ENCODE measurements at regions not wholly inside any gene's neighbourhood (a gene's known extent, or its start where the extent isn't known, plus 50 kb on each side); places are given as distances from the start of the nearest gene placed in this dataset.

DNA sequence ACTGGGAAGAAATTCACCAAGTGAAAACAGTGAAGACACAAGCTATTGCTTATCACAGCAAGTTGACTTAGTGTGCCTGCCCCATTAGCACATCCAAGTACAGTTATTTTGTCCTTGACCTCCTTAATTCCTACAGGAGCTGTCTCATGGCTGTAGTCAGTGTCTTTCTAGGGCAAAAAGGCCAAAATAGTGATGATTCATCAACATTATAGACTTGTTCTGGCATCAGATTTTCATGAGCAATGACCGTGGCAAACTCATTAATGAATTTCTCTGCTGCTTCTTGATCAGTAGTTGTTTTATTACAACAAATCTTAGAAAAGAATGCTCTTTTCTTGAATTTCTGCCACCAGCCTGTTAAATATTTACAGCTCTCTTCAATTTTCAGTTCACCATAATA lies 1169.3 kb upstream of the DDX18 start:
- DNase-seq (ENCODE audit: low read depth), result no peak

- no peak for DNase-seq (ENCODE audit: low read depth)
These were observed 1145.8 kb upstream of the DDX18 start for GRCh38 chr2:116668691-116669090.

- peak; percentile 1 for DNase-seq (ENCODE audit: low read depth)
These were observed 1144.7 kb upstream of the DDX18 start for GRCh38 chr2:116669782-116670181.

DNA sequence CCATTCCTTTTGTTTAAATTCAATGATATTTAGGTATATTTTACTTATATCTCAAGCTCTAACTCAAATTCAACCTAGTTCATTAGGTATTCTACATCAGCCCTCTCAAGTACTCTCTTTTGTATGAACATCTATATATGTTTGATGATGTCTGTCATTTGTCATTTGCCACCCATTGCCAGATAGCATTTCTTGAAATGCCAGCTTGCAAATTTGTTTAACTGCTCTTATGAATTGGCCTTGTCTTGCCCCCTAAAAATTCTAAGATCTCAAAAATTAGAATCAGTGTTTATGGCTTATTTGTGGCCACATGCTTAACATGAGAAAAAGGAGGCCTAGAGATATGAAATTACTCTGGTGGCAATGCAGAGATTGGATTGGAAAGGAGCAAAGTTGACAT lies 1140.3 kb upstream of the DDX18 start:
- DNase-seq (ENCODE audit: low read depth), result no peak

DNA sequence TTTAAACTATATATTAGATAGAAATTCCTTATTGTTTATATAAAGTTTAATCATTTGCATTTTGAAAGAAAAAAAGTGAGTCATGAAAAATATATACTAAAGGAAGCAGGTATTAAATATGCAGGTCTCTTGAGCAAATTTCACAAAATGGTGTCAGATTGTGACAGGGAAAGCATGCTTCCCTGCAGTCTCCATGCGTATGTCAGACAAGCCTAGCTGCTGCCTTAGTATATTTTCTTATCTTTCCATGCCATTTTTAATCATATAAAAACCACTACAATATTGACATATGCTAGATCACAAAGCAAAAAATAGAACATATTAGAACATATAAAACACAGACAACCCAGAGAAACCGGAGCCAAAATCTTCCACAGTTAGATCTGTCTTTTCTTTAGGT lies 1137.7 kb upstream of the DDX18 start:
- DNase-seq (ENCODE audit: low read depth), result no peak

DNA sequence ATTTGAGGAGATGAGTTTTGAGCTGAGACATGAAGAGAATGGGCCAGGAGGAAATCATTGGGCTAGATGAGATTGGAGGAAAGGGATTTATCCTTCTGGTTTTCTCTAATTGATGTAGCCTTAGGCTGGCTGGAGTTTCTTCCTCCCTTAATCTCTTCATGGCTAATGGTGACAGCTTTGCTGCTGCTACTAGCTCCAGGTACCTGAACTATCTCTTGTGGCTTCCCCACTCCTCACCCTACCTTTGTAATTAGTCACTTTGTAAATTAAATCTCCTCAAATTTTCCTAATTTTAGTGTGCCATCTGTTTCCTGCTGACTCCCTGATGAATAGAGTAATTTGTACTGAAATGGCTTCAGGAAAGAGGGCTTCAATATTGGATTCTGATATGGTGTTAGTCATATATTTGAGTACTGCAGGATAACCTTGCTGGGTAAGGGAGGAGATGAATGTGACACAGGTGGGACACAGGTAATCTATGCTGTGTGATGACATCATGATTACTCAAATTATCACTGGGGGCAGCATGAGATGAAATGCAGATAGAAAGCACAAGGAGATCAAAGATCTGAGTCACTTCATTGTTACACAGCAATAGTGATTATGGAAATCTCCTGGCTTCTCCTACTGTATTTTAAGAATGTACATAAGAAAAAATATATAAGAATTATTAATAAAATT lies 1134.1 kb upstream of the DDX18 start:
- DNase-seq (ENCODE audit: low read depth), result no peak

DNA sequence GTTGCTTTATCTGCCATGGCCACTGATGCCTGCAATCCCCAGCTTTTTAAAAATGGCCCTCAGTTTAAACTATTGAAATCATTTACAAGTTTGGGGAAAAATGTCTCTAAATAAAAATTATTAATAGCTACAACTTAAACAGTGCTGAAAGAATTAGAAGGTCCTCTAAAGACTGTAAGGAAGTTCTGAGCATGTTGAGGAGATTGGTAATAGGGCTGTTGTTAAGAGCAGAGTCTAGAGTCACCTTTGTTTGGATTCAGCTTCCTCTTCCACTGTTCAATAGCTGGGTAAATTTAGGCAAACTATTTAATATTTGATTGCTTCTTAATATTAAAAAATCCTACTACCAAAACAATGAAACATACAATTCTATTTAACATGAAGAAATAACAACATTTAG lies 1127.1 kb upstream of the DDX18 start:
- no peak for DNase-seq (ENCODE audit: low read depth)

- no peak for DNase-seq (ENCODE audit: low read depth)
These were observed 1121.5 kb upstream of the DDX18 start for GRCh38 chr2:116692988-116693387.

DNA sequence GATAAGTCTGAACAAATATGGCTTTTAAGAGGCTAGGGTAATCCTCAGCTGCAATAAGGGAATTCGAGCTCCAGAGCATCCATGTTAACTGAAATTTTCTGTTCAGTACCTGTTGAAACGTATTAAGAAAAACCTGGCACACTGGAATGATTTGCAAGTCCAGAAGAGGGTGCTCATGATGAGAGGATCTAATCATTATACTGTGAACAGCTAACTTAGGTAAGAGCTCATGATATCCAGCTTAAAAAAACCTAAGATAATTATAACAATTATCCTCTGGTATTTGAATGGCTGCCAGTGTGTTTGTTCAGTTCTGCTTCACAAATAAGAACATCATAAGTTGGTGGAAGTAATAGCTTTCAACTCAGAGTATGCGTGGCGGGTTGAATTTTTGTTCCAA lies 1118.3 kb upstream of the DDX18 start:
- DNase-seq (ENCODE audit: low read depth), result no peak

GRCh38 chr2:116696903-116697302 lies 1117.6 kb upstream of the DDX18 start:
- DNase-seq (ENCODE audit: low read depth), result no peak

GRCh38 chr2:116706396-116706795 lies 1108.1 kb upstream of the DDX18 start:
- no peak for DNase-seq (ENCODE audit: low read depth)

- no peak for DNase-seq (ENCODE audit: low read depth)
These were observed 1098.5 kb upstream of the DDX18 start for GRCh38 chr2:116716038-116716437.

DNA sequence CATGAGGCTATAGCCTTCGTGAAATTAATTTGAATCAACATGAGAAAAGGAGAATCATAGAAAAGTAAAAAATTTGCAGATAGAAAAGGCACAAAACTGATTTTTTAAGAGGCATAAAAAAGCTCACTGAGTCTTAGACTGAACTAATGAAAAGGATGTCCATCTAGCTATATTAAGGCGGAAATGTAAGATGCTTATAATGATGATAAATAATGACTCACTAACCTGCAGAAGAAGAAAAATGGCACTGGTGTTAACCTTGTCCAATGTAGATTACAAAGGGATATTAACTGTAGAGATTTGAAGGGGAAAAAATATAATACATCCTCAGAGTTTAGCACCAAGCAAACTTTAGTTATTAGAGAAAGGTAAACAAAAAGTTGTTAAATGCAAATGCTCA lies 1098.0 kb upstream of the DDX18 start:
- peak; percentile 11 for DNase-seq (ENCODE audit: low read depth)

DNA sequence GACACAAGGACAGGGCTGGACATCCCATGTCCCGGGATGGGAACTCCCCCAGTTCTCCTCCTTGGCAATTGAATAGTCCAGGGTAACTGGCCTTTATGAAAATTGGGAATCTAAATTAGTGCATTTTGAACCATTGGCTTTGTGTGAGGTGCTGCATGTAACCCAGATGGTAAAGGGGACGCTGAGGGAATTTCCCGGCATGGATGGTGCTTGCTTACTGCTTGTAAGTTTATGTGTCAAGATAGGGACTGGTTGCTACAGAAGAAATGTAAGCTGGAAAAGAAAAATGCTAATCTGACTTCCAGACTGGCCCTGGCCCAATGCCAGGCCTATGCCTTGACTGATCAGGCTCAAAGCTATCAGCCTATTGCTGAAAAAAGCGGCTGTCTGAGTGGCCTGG lies 1096.7 kb upstream of the DDX18 start:
- no peak for DNase-seq (ENCODE audit: low read depth)

- DNase-seq (ENCODE audit: low read depth), result peak; percentile 36
These were observed 1096.0 kb upstream of the DDX18 start for GRCh38 chr2:116718451-116718850.

DNA sequence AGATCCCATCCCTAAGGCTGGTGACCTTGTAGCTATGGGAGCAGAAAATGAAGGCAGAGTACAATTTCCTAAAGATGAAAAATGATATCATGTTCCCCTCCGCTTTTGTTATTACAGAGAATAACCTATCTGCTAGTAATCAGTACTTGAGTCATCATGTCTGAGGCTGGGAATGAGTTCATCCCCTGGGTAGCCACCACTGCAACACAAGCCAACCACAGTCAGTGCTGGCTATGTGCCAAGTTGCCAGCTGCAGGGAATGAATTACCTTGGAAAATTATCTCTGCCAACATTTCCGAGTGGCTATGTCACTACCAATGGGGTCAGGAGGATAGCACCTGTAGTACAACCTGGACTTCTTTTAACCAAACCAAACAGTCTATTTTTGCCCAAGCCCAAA lies 1094.7 kb upstream of the DDX18 start:
- peak; percentile 67 for DNase-seq (ENCODE audit: low read depth)

GRCh38 chr2:116724550-116724949 lies 1089.9 kb upstream of the DDX18 start:
- no peak for DNase-seq (ENCODE audit: low read depth)

GRCh38 chr2:116732322-116732721 lies 1082.2 kb upstream of the DDX18 start:
- DNase-seq (ENCODE audit: low read depth), result no peak

DNA sequence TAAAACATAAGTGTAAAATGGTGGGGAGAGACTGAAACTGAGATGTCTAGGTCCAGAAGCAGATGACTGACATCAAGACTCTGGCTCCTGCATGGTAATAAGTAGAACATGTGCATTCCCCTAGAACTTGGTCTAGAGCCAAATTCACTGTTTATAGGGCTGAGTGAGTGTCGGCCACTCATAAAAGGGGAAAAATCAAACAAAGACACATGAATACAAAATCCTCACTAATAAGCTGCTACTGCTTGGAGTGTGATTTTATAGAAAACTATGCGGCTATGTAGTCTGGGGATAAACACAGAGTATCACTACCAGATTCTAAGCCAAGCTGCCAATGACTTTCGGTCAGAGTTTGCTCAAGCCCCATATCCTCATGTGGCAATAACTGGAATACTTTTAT lies 1080.8 kb upstream of the DDX18 start:
- DNase-seq (ENCODE audit: low read depth), result no peak

DNA sequence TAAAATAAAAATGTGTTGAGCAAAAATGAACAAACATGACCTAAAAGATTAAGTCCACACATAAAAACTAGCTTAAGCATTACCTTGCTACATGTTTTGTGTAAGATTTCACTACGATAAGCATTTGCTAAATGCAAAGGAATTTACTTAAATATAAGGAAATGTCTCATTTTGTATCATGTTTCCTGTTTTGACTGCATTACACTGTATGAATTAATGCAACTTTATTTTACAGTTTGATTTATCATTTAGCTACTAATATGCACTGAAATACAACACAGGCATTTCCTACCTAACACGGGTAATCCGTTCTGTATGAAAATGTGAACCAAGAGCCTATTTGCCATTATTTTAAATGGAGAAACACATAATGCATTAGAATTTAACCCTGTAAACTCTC lies 1076.5 kb upstream of the DDX18 start:
- no peak for DNase-seq (ENCODE audit: low read depth)

- no peak for DNase-seq (ENCODE audit: low read depth)
These were observed 1067.4 kb upstream of the DDX18 start for GRCh38 chr2:116747103-116747502.

- no peak for DNase-seq (ENCODE audit: low read depth)
These were observed 1064.5 kb upstream of the DDX18 start for GRCh38 chr2:116749994-116750393.

GRCh38 chr2:116754381-116755101 lies 1060.0 kb upstream of the DDX18 start:
- peak; percentile 5 for DNase-seq (ENCODE audit: low read depth)
